ENCODE measurements at regions not wholly inside any gene's neighbourhood (a gene's known extent, or its start where the extent isn't known, plus 50 kb on each side); places are given as distances from the start of the nearest gene placed in this dataset.

- TF ChIP-seq, protein P1, sequence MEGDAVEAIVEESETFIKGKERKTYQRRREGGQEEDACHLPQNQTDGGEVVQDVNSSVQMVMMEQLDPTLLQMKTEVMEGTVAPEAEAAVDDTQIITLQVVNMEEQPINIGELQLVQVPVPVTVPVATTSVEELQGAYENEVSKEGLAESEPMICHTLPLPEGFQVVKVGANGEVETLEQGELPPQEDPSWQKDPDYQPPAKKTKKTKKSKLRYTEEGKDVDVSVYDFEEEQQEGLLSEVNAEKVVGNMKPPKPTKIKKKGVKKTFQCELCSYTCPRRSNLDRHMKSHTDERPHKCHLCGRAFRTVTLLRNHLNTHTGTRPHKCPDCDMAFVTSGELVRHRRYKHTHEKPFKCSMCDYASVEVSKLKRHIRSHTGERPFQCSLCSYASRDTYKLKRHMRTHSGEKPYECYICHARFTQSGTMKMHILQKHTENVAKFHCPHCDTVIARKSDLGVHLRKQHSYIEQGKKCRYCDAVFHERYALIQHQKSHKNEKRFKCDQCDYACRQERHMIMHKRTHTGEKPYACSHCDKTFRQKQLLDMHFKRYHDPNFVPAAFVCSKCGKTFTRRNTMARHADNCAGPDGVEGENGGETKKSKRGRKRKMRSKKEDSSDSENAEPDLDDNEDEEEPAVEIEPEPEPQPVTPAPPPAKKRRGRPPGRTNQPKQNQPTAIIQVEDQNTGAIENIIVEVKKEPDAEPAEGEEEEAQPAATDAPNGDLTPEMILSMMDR (IDR thresholded peaks at IDR 0.05; ENCODE audit: low read length) = no peak
- TF ChIP-seq EZH2 (optimal IDR thresholded peaks at IDR 0.05; ENCODE audit: low read depth, low read length) (no peak), EZH2phosphoT487 (IDR thresholded peaks at IDR 0.05; ENCODE audit: low read length) (no peak)
Measured at GRCh38 chr7:56250135-56250534, 133.9 kb upstream of the NUPR2 start.

Measured in MM.1S (cell line).